CD14-positive monocyte (primary cell): ENCODE measurements at regions not wholly inside any gene's neighbourhood (a gene's known extent, or its start where the extent isn't known, plus 50 kb on each side); places are given as distances from the start of the nearest gene placed in this dataset.

Experiments
- DNase-seq, 3 donors: peaks; one replicate each; pipeline ENCODE4 v3.0.0-alpha.2; 2011 to 2022
- H2AFZ ChIP-seq: 2 replicates; pipeline ENCODE4 v1.6.0; 2012; ENCODE audit warnings: mild to moderate bottlenecking, low read depth, low read length, inconsistent platforms; ENCODE audit not compliant: insufficient read depth, poor library complexity, severe bottlenecking
- H3K27ac ChIP-seq, 2 donors: 1 replicate in 1 of 2; 2 replicates in 1 of 2; pipeline ENCODE4 v1.5.1; 2012 to 2013; ENCODE audit warnings: low read length in 2 of 2, control low read depth in 1 of 2, inconsistent platforms in 1 of 2, low read depth in 1 of 2, mild to moderate bottlenecking in 1 of 2
- H3K27me3 ChIP-seq, 2 donors: one replicate each; pipeline versions ENCODE4 v1.6.0 to v1.6.1; 2011 to 2013; ENCODE audit warnings: low read length in 2 of 2; ENCODE audit not compliant: control insufficient read depth in 2 of 2, insufficient read depth in 2 of 2
- H3K36me3 ChIP-seq, 2 donors: replicated peaks in 1 of 2; 1 replicate in 1 of 2; 2 replicates in 1 of 2; pipeline versions ENCODE4 v1.5.1 to v1.6.1; 2012 to 2013; ENCODE audit warnings: low read length in 2 of 2, control low read depth in 1 of 2, inconsistent platforms in 1 of 2, mild to moderate bottlenecking in 1 of 2; ENCODE audit not compliant: insufficient read depth in 2 of 2, control insufficient read depth in 1 of 2
- H3K4me1 ChIP-seq, 2 donors: 1 replicate in 1 of 2; 2 replicates in 1 of 2; pipeline versions ENCODE4 v1.5.1 to v1.6.1; 2012 to 2013; ENCODE audit warnings: low read length in 2 of 2, control low read depth in 1 of 2, inconsistent platforms in 1 of 2, mild to moderate bottlenecking in 1 of 2, moderate library complexity in 1 of 2; ENCODE audit not compliant: insufficient read depth in 2 of 2, control insufficient read depth in 1 of 2
- H3K4me2 ChIP-seq: replicated peaks from 2 replicates; pipeline ENCODE3; 2012; ENCODE audit warnings: low read length, moderate library complexity, mild to moderate bottlenecking; ENCODE audit not compliant: poor library complexity, severe bottlenecking; ENCODE audit errors: extremely low read depth
- H3K4me3 ChIP-seq, 3 experiments: fragments of 200-600 bp in 1 of 3; sonication (generic) in 1 of 3; replicated peaks in 1 of 3; 1 replicate in 2 of 3; 2 replicates in 1 of 3; pipeline ENCODE4 v1.5.1; 2011 to 2013; ENCODE audit warnings: low read length in 3 of 3, mild to moderate bottlenecking in 3 of 3, control low read depth in 2 of 3, low read depth in 2 of 3, inconsistent platforms in 1 of 3, moderate library complexity in 1 of 3
- H3K79me2 ChIP-seq: 2 replicates; pipeline ENCODE4 v1.6.0; 2012; ENCODE audit warnings: mild to moderate bottlenecking, control low read depth, inconsistent platforms, low read length, moderate library complexity; ENCODE audit not compliant: insufficient read depth
- H3K9ac ChIP-seq: 2 replicates; pipeline ENCODE4 v1.6.0; 2017; ENCODE audit warnings: low read length, mild to moderate bottlenecking; ENCODE audit not compliant: insufficient read depth, poor library complexity, severe bottlenecking
- H3K9me3 ChIP-seq, 2 donors: replicated peaks in 1 of 2; 1 replicate in 1 of 2; 2 replicates in 1 of 2; pipeline versions ENCODE4 v1.5.1 to v1.6.1; 2012 to 2013; ENCODE audit warnings: low read length in 2 of 2, control low read depth in 1 of 2; ENCODE audit not compliant: control insufficient read depth in 1 of 2, insufficient read depth in 1 of 2
- H4K20me1 ChIP-seq: 2 replicates; pipeline ENCODE4 v1.6.0; 2012; ENCODE audit warnings: mild to moderate bottlenecking, low read length, control low read depth, moderate library complexity; ENCODE audit not compliant: insufficient read depth
- H3K27ac Mint-ChIP-seq, 7 donors: one replicate each; pipeline ENCODE4 v1.8.0; 2020; ENCODE audit warnings: mild to moderate bottlenecking in 7 of 7, mixed read lengths in 7 of 7, moderate library complexity in 6 of 7, inconsistent platforms in 2 of 7
- H3K27me3 Mint-ChIP-seq, 3 donors: one replicate each; pipeline ENCODE4 v1.8.0; 2021 to 2022; ENCODE audit warnings: low read depth in 3 of 3, mild to moderate bottlenecking in 3 of 3, mixed read lengths in 3 of 3, moderate library complexity in 3 of 3, inconsistent platforms in 1 of 3
- H3K36me3 Mint-ChIP-seq, 2 donors: one replicate each; pipeline ENCODE4 v1.8.0; 2020; ENCODE audit warnings: mixed read lengths in 2 of 2, inconsistent platforms in 1 of 2, mild to moderate bottlenecking in 1 of 2
- H3K4me1 Mint-ChIP-seq: one replicate; pipeline ENCODE4 v1.8.0; 2020; ENCODE audit warnings: mild to moderate bottlenecking, mixed read lengths
- H3K4me3 Mint-ChIP-seq, 2 donors: one replicate each; pipeline ENCODE4 v1.8.0; 2020; ENCODE audit warnings: mild to moderate bottlenecking in 2 of 2, mixed read lengths in 2 of 2, moderate library complexity in 1 of 2
- H3K9me3 Mint-ChIP-seq, 7 donors: one replicate each; pipeline ENCODE4 v1.8.0; 2020 to 2022; ENCODE audit warnings: mixed read lengths in 7 of 7, mild to moderate bottlenecking in 6 of 7, moderate library complexity in 6 of 7, inconsistent platforms in 2 of 7
- WGBS: methylation state at CpG from one replicate; pipeline ENCODE4 v1.1.5; 2013; ENCODE audit warnings: missing lambda C conversion rate; ENCODE audit not compliant: insufficient coverage; 5-methylcytosine and 5-hydroxymethylcytosine counted together
- intact Hi-C, 2 donors: fragments of 100-400 bp; cut with micrococcal nuclease; formaldehyde crosslinking; loops; one replicate each; pipeline versions ENCODE4 v1.15.0 to v1.15.1; 2023
- TF ChIP-seq, protein P1 (sequence below): fragments of 200-600 bp; IDR thresholded peaks from one replicate; pipeline ENCODE4 v1.8.0; 2022; ENCODE audit warnings: antibody characterized with exemption, mild to moderate bottlenecking

- H2AFZ ChIP-seq, result no peak overlapping the region
Measured at GRCh38 chr13:62377838-62378237, 962.2 kb upstream of the PCDH20 start.

GRCh38 chr13:62375653-62376052 is 960.0 kb upstream of the PCDH20 start:
- intact Hi-C loops, result no loop called here
- H3K79me2 ChIP-seq, result no peaks in the 10 kb centered on the region
- H3K27ac ChIP-seq, result no peak overlapping the region
- peaks cover 0 to 13% (median 0%) of the 10 kb centered on the region in 7 donors for H3K9me3 Mint-ChIP-seq
- no peak overlapping the region for H3K4me3 Mint-ChIP-seq
- no peaks in the 10 kb centered on the region for H3K36me3 Mint-ChIP-seq
- no peak overlapping the region for H3K4me2 ChIP-seq
- no peak for DNase-seq
- no peaks in the 10 kb centered on the region for H4K20me1 ChIP-seq
- no peak overlapping the region for H2AFZ ChIP-seq
- no peaks in the 10 kb centered on the region for H3K27me3 Mint-ChIP-seq
- WGBS, result no CpG with 5 or more reads among the region's 2 CpGs
- H3K4me1 ChIP-seq, result no peaks in the 10 kb centered on the region
- TF ChIP-seq, protein P1, sequence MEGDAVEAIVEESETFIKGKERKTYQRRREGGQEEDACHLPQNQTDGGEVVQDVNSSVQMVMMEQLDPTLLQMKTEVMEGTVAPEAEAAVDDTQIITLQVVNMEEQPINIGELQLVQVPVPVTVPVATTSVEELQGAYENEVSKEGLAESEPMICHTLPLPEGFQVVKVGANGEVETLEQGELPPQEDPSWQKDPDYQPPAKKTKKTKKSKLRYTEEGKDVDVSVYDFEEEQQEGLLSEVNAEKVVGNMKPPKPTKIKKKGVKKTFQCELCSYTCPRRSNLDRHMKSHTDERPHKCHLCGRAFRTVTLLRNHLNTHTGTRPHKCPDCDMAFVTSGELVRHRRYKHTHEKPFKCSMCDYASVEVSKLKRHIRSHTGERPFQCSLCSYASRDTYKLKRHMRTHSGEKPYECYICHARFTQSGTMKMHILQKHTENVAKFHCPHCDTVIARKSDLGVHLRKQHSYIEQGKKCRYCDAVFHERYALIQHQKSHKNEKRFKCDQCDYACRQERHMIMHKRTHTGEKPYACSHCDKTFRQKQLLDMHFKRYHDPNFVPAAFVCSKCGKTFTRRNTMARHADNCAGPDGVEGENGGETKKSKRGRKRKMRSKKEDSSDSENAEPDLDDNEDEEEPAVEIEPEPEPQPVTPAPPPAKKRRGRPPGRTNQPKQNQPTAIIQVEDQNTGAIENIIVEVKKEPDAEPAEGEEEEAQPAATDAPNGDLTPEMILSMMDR, result no peak
- no peak overlapping the region for H3K27ac Mint-ChIP-seq
- no peak overlapping the region for H3K9ac ChIP-seq
- no peaks in the 10 kb centered on the region for H3K27me3 ChIP-seq
- no peaks in the 10 kb centered on the region for H3K36me3 ChIP-seq
- no peaks in the 10 kb centered on the region for H3K4me1 Mint-ChIP-seq
- H3K4me3 ChIP-seq, result no peak overlapping the region
- H3K9me3 ChIP-seq, result no peaks in the 10 kb centered on the region

More at GRCh38 chr13:62377838-62378237, 962.2 kb upstream of the PCDH20 start:
- Mint-ChIP-seq H3K27ac (no peak overlapping the region), H3K4me3 (no peak overlapping the region), H3K36me3 (no peaks in the 10 kb centered on the region), H3K9me3 (peaks cover 0 to 13% (median 0%) of the 10 kb centered on the region in 7 donors), H3K4me1 (no peaks in the 10 kb centered on the region), H3K27me3 (no peaks in the 10 kb centered on the region)
- H3K36me3 ChIP-seq, result no peaks in the 10 kb centered on the region
- H3K27ac ChIP-seq, result no peak overlapping the region
- no peaks in the 10 kb centered on the region for H3K4me1 ChIP-seq
- H4K20me1 ChIP-seq, result no peaks in the 10 kb centered on the region
- no peak overlapping the region for H3K4me2 ChIP-seq
- no peaks in the 10 kb centered on the region for H3K79me2 ChIP-seq
- 100% methylated on average over 1 of the region's 1 CpG for WGBS
- H3K27me3 ChIP-seq, result no peaks in the 10 kb centered on the region
- H3K9ac ChIP-seq, result no peak overlapping the region
- no peak for DNase-seq
- H3K9me3 ChIP-seq, result no peaks in the 10 kb centered on the region
- intact Hi-C loops, result no loop called here
- no peak overlapping the region for H3K4me3 ChIP-seq
- TF ChIP-seq, protein P1, result no peak
